RWPE2 (cell line): ENCODE measurements at regions not wholly inside any gene's neighbourhood (a gene's known extent, or its start where the extent isn't known, plus 50 kb on each side); places are given as distances from the start of the nearest gene placed in this dataset.

Experiments used
- ATAC-seq: fragments of 200-7000 bp; cut with Tn5 transposase; 3 replicates; pipeline ENCODE4 v1.9.1; 2021; ENCODE audit warnings: low read depth
- DNase-seq: peaks from one replicate; pipeline ENCODE4 v3.0.0-alpha.2; 2020; ENCODE audit warnings: low spot score
- H3K27ac ChIP-seq: fragments of 450-650 bp; 2 replicates; pipeline ENCODE4 v1.5.1; 2017; ENCODE audit warnings: mild to moderate bottlenecking; ENCODE audit not compliant: poor library complexity, severe bottlenecking
- H3K27me3 ChIP-seq: fragments of 250-450 bp; sonication (Bioruptor Pico); 2 replicates; pipeline ENCODE4 v1.5.1; 2021; ENCODE audit warnings: mild to moderate bottlenecking, moderate library complexity; ENCODE audit not compliant: insufficient read depth, poor library complexity, severe bottlenecking
- H3K36me3 ChIP-seq: fragments of 250-450 bp; sonication (Bioruptor Pico); 2 replicates; pipeline ENCODE4 v1.5.1; 2020; ENCODE audit warnings: low read depth, mild to moderate bottlenecking, moderate library complexity
- H3K4me1 ChIP-seq: fragments of 250-450 bp; sonication (Bioruptor Pico); 2 replicates; pipeline ENCODE4 v1.5.1; 2021; ENCODE audit warnings: mild to moderate bottlenecking, moderate library complexity; ENCODE audit not compliant: insufficient read depth, poor library complexity, severe bottlenecking
- H3K4me3 ChIP-seq: fragments of 250-450 bp; sonication (Bioruptor Pico); 2 replicates; pipeline ENCODE4 v1.5.1; 2021; ENCODE audit warnings: mild to moderate bottlenecking, moderate library complexity; ENCODE audit not compliant: severe bottlenecking
- H3K9me3 ChIP-seq: fragments of 250-450 bp; sonication (Bioruptor Pico); 2 replicates; pipeline ENCODE4 v1.5.1; 2021; ENCODE audit warnings: mild to moderate bottlenecking, moderate library complexity; ENCODE audit not compliant: severe bottlenecking
- TF ChIP-seq, protein P1 (sequence below): fragments of 450-650 bp; IDR thresholded peaks from one replicate; pipeline ENCODE4 v1.5.1; 2017; ENCODE audit warnings: mild to moderate bottlenecking, moderate library complexity; ENCODE audit not compliant: poor library complexity, severe bottlenecking

DNA sequence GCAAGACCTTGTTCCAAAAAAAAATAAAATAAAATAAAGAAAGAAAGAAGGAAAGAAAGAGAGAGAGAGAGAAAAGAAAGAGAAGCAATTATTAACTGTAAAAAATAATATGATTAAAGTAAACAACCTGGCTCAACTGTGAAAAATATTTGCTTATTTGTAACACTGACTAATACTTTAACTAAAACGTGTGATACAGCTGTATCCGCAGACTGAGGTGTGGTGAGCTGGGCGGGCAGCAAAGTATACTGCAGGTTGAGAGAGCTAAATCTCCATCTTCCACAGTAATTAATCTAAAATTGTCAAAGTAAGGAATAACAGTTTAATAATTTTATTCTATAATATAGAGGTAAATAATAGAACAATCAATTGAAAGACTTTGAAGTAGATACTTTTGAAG lies 145.5 kb upstream of the FAM241A start:
- ATAC-seq (no peak), DNase-seq (no peak)
- no peaks in the 10 kb centered on the region for H3K9me3 ChIP-seq
- H3K36me3 ChIP-seq, result no peaks in the 10 kb centered on the region
- no peak overlapping the region for H3K27ac ChIP-seq
- H3K4me1 ChIP-seq, result peaks cover 4% of the 10 kb centered on the region
- no peak overlapping the region for H3K4me3 ChIP-seq
- H3K27me3 ChIP-seq, result no peaks in the 10 kb centered on the region
- TF ChIP-seq, protein P1, sequence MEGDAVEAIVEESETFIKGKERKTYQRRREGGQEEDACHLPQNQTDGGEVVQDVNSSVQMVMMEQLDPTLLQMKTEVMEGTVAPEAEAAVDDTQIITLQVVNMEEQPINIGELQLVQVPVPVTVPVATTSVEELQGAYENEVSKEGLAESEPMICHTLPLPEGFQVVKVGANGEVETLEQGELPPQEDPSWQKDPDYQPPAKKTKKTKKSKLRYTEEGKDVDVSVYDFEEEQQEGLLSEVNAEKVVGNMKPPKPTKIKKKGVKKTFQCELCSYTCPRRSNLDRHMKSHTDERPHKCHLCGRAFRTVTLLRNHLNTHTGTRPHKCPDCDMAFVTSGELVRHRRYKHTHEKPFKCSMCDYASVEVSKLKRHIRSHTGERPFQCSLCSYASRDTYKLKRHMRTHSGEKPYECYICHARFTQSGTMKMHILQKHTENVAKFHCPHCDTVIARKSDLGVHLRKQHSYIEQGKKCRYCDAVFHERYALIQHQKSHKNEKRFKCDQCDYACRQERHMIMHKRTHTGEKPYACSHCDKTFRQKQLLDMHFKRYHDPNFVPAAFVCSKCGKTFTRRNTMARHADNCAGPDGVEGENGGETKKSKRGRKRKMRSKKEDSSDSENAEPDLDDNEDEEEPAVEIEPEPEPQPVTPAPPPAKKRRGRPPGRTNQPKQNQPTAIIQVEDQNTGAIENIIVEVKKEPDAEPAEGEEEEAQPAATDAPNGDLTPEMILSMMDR, result no peak

DNA sequence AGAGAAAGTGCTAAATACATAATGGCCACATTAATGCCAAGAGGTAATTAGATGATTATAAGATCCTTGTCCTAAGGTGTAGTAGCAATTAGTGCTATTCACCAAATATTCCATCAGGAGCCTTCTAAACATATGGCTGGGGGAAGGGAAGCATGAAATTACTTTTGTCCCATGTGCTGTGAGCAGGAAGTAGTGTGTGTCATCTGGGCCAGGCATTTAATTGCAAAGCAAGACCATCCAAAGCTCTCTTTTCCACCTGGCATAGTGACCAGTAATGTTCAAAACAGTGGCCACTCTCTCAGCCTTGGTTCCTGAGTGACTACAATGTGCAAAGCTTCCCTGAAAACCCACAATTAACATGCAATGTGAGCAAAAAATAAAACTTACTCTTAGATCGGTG lies 144.2 kb upstream of the FAM241A start:
- no peaks in the 10 kb centered on the region for H3K36me3 ChIP-seq
- H3K4me3 ChIP-seq, result no peak overlapping the region
- H3K27me3 ChIP-seq, result no peaks in the 10 kb centered on the region
- no peaks in the 10 kb centered on the region for H3K9me3 ChIP-seq
- DNase-seq (no peak), ATAC-seq (no peak)
- H3K27ac ChIP-seq, result no peak overlapping the region
- peaks cover 4% of the 10 kb centered on the region for H3K4me1 ChIP-seq
- TF ChIP-seq, protein P1, result no peak

DNA sequence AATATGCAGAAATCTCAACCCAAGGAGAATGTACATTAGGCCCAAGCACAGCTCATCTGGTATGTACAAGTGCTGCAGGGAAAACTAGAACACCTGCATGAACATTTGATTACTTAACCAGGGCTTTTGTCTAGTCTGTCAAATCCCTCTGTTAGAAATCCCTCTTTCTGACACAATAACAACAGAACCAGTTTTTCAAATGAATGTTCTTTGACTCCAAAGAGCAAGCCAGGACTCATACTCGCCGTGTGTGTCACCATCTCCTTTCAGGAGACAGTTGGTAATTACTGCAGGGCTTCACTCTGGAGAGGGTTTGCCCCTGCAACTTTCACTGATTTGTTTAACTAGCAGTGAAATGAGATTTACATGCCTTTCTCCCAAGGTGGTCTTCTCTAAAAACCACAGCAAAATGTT lies 143.0 kb upstream of the FAM241A start:
- Histone ChIP-seq H3K4me1 (peaks cover 4% of the 10 kb centered on the region), H3K4me3 (no peak overlapping the region), H3K9me3 (no peaks in the 10 kb centered on the region), H3K27me3 (no peaks in the 10 kb centered on the region), H3K36me3 (no peaks in the 10 kb centered on the region), H3K27ac (peak overlapping the region; percentile 14)
- TF ChIP-seq, protein P1, result no peak
- ATAC-seq (peak; percentile 90), DNase-seq (no peak)

DNA sequence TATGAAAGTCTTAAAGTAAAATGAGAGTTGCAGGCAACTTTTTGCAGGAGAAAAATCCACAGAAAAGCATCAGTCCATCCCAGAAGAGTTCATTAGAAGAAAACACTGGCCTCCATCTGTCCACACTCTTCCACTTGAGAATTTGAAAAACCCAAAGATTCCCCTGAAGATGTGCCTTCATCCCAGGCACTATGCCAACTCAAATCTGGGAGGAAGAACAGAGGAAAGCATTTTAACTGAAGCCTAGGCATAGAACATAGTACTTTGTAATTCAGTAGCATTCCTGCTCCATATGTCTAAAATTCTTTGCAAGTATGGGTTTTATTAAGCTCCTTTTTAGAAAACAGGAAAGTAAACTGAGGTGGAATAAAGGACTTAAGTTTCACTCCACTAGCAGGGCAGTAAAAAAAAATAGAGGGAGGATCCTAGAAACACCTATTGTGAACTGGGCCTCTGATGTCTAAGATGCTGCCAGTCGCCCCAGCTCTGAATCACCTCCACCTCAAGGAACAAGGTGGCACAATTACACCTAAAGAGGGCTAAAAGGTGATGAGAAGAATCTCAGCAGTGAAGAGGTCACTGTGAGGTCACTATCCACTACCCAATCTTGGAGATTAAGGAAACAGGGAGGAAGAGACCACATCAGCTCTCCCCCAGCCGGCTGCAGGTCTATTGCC lies 141.9 kb upstream of the FAM241A start:
- DNase-seq (no peak), ATAC-seq (no peak)
- Histone ChIP-seq H3K27me3 (no peaks in the 10 kb centered on the region), H3K4me1 (peaks cover 4% of the 10 kb centered on the region), H3K36me3 (no peaks in the 10 kb centered on the region), H3K9me3 (no peaks in the 10 kb centered on the region), H3K27ac (no peak overlapping the region), H3K4me3 (no peak overlapping the region)
- TF ChIP-seq, protein P1, result no peak

DNA sequence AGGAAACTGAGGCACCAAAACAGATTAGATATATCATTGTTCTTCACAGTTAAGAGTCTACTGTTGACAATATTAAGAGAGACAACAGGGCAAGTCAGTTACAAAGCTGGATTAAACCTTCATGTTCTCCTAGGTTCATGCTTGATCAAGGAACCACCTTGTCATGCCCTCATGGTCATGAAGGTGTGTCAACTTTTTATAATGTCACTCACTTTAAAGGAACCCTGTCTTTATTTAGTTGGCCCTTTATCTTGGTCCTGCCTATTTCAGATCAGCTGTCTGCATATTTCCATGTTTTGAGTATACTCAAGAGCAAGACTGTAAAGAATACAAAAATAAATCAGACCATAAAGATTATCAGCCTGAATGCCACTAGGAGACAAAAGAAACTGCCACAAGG lies 140.2 kb upstream of the FAM241A start:
- Histone ChIP-seq H3K36me3 (no peaks in the 10 kb centered on the region), H3K27me3 (no peaks in the 10 kb centered on the region), H3K9me3 (no peaks in the 10 kb centered on the region), H3K4me3 (no peak overlapping the region), H3K4me1 (peaks cover 4% of the 10 kb centered on the region), H3K27ac (no peak overlapping the region)
- no peak for ATAC-seq
- no peak for DNase-seq
- TF ChIP-seq, protein P1, result no peak
